GM12872 (cell line): ENCODE measurements at regions not wholly inside any gene's neighbourhood (a gene's known extent, or its start where the extent isn't known, plus 50 kb on each side); places are given as distances from the start of the nearest gene placed in this dataset.

Experiments used
- CTCF ChIP-seq: IDR thresholded peaks from 3 replicates; pipeline ENCODE4 v1.5.1; 2011; ENCODE audit warnings: low read depth, mild to moderate bottlenecking, low read length, moderate library complexity; ENCODE audit not compliant: insufficient read depth

- TF ChIP-seq CTCF: no peak
Measured at GRCh38 chr2:184162426-184162825, 435.9 kb upstream of the ZNF804A start.

- TF ChIP-seq CTCF: no peak
Measured at GRCh38 chr2:184169366-184169765, 429.0 kb upstream of the ZNF804A start.

GRCh38 chr2:184174493-184175104, 423.7 kb upstream of the ZNF804A start:
- TF ChIP-seq CTCF: no peak

GRCh38 chr2:184178229-184178628, 420.1 kb upstream of the ZNF804A start:
- TF ChIP-seq CTCF: no peak

GRCh38 chr2:184186436-184186835, 411.9 kb upstream of the ZNF804A start:
- TF ChIP-seq CTCF: no peak

- no peak for TF ChIP-seq CTCF
Measured at GRCh38 chr2:184187421-184187971, 410.8 kb upstream of the ZNF804A start.

GRCh38 chr2:184190725-184191124, 407.6 kb upstream of the ZNF804A start:
- no peak for TF ChIP-seq CTCF

- no peak for TF ChIP-seq CTCF
Measured at GRCh38 chr2:184192649-184193048, 405.7 kb upstream of the ZNF804A start.
